ENCODE measurements at regions not wholly inside any gene's neighbourhood (a gene's known extent, or its start where the extent isn't known, plus 50 kb on each side); places are given as distances from the start of the nearest gene placed in this dataset.
"Not testable (repeated sequence)": the region's sequence is repeated elsewhere in the genome, so short reads cannot be mapped to it uniquely, and the experiment has no call there.

DNA sequence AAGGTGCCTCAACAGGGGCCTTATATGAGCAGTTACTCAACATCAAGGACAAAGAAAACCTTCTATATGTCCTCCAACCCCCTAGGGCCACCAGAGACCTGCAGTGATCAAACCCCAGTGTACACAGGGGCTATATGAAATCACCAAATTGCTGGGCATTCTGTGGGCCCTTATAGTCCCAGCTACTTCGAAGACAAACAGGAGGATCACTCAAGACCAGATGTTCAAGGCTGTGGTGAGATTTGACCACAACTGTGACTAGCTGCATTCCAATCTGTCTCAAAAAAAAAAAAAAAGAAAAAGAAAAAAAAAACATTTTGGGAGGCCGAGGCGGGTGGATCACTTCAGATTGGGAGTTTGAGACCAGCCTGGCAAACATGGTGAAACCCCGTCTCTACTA, 51.0 kb upstream of the PRB2 start:
- Mint-ChIP-seq H3K27me3 (peaks cover 4% of the 10 kb centered on the region), H3K9me3 (no peaks in the 10 kb centered on the region), H3K27ac (no peak overlapping the region), H3K36me3 (ENCODE audit: low read depth) (no peaks in the 10 kb centered on the region), H3K4me1 (no peaks in the 10 kb centered on the region), H3K4me3 (no peak overlapping the region)
- DNase-seq, result no peak
- intact Hi-C loops (cut with micrococcal nuclease), result no loop called here

DNA sequence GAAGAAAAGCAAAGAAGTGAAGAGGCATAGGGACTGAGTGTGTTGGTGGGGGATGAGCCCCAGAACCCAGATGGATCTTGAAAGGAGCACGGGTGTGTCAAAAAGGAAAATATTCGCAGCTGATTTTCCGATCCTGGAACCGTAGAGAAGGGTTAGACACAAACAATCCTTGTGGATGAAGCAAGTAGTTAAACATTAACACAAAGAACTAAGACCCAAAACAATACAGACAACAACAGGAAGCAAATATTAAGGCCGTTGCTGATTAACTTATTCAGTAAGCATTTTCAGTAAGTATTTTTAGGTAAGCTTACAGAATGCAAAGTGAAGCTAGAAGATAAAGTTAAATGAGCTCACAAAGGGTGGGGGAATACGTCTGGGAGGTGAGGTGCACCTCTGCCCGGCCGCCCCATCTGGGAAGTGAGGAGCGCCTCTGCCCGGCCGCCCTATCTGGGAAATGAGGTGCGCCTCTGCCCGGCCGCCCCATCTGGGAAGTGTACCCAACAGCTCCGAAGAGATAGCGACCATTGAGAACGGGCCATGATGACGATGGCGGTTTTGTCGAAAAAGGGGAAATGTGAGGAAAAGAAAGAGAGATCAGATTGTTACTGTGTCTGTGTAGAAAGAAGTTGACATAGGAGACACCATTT, 62.8 kb upstream of the PRB2 start:
- H3K9me3 Mint-ChIP-seq, result no peaks in the 10 kb centered on the region
- no peak overlapping the region for H3K4me3 Mint-ChIP-seq
- no peaks in the 10 kb centered on the region for H3K36me3 Mint-ChIP-seq (ENCODE audit: low read depth)
- peaks cover 10% of the 10 kb centered on the region for H3K27me3 Mint-ChIP-seq
- H3K4me1 Mint-ChIP-seq, result no peaks in the 10 kb centered on the region
- DNase-seq, result no peak
- intact Hi-C loops (cut with micrococcal nuclease), result no loop called here
- H3K27ac Mint-ChIP-seq, result no peak overlapping the region

DNA sequence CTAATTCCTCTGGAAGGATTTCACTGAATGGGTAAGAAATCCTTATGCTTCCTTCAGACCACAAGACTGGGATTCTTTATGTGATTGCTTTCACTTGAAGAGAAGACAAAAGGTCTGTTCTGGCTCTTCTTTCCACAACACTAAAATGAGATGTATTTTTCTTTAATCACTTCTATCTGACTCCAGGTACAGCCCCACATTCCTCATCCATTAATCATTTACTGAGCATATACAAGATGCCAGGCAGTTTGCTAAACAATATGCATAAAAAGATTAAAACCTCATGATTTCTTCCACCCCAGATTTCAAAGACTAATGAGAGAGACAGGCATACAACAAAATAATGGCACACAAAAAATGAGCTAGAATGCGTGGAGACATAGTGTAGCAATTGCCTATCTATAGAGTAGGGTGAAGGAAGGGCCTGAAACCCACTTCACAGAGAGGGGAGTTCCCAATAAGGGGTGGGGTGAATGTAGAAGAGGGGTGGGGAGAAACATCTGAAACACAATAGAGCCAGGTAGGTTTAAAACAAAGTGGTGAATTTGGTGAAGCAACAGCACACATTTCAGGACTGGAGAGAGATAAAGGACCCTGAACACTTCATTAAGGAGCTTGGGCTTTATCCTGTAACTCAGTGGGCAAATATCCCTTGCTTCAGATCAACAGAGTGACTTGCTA, 65.1 kb upstream of the PRB2 start:
- Mint-ChIP-seq H3K9me3 (no peaks in the 10 kb centered on the region), H3K4me3 (no peak overlapping the region), H3K27ac (no peak overlapping the region), H3K27me3 (peaks cover 7% of the 10 kb centered on the region), H3K4me1 (no peaks in the 10 kb centered on the region), H3K36me3 (ENCODE audit: low read depth) (no peaks in the 10 kb centered on the region)
- DNase-seq, result no peak
- intact Hi-C loops (cut with micrococcal nuclease), result no loop called here

DNA sequence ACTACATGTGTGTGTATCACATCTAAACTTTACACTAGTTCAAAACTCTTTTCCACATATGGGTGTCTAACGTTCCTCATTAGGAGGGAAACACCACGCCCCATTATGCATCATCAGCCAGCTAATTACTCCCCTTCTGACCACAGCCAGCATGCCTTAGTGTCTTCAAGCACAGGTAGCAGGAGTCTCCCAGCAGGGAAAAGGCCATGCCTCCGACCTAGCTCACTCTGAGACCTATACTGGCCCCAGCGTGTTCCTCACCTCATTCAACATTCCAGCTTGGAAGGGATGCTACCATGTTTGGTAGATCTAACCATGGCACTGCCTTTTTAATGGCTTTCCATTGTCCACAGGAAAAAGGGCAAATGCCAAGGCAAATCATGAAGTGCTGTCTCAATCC, 66.1 kb upstream of the PRB2 start:
- Mint-ChIP-seq H3K36me3 (ENCODE audit: low read depth) (no peaks in the 10 kb centered on the region), H3K4me3 (no peak overlapping the region), H3K4me1 (no peaks in the 10 kb centered on the region), H3K9me3 (no peaks in the 10 kb centered on the region), H3K27me3 (peaks cover 4% of the 10 kb centered on the region), H3K27ac (no peak overlapping the region)
- intact Hi-C loops (cut with micrococcal nuclease), result no loop called here
- no peak for DNase-seq

DNA sequence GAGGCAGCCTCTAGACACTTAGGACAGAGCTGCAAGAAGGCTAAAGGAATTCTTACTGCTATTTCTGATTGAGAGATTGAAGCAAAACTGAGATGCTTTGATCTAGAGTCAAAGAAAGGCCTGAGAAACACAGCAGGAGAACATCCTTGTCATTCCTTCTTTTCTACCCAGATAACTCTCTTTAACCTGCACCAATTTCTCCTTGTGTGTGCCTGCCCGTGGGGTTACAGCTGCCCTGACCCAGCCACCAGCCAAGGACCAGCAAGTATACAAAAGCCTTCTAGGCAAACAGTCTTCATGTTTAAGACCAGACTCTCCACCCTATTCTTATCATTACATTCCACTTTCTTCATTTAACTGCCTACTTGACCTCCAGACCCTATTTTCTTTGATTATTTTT, 81.7 kb upstream of the PRB2 start:
- Mint-ChIP-seq H3K36me3 (ENCODE audit: low read depth) (no peaks in the 10 kb centered on the region), H3K4me3 (no peak overlapping the region), H3K27ac (no peak overlapping the region), H3K27me3 (peaks cover 13% of the 10 kb centered on the region), H3K4me1 (no peaks in the 10 kb centered on the region), H3K9me3 (peaks cover 5% of the 10 kb centered on the region)
- no peak for DNase-seq
- intact Hi-C loops (cut with micrococcal nuclease), result no loop called here

DNA sequence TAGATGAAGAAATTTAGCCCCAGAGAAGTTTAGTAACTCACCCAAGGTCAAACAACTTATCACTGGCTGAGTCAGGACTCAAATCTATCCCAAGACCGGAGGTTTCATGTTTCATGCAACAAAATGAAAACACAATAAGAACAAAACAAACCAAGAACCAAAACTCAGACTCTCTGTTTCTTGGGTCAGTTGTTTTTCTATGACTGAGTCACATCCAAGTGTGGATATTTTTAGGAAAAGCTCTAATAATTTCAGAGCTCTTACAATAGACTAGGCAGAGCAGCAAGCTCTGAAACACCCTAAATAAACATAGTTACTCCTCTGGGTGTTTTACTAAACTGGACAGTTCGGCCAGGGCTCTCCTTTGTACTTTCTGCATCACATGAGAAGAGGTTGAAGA, 87.6 kb upstream of the PRB2 start:
- intact Hi-C loops (cut with micrococcal nuclease), result loop anchor here (10.0 kb wide), 2 partner anchors 118 to 1248 kb away; no protein-coding TSS in a partner anchor
- no peaks in the 10 kb centered on the region for H3K9me3 Mint-ChIP-seq
- H3K27me3 Mint-ChIP-seq, result peaks cover 14% of the 10 kb centered on the region
- no peak overlapping the region for H3K27ac Mint-ChIP-seq
- H3K36me3 Mint-ChIP-seq (ENCODE audit: low read depth), result no peaks in the 10 kb centered on the region
- no peak overlapping the region for H3K4me3 Mint-ChIP-seq
- H3K4me1 Mint-ChIP-seq, result peaks cover 6% of the 10 kb centered on the region
- no peak for DNase-seq

DNA sequence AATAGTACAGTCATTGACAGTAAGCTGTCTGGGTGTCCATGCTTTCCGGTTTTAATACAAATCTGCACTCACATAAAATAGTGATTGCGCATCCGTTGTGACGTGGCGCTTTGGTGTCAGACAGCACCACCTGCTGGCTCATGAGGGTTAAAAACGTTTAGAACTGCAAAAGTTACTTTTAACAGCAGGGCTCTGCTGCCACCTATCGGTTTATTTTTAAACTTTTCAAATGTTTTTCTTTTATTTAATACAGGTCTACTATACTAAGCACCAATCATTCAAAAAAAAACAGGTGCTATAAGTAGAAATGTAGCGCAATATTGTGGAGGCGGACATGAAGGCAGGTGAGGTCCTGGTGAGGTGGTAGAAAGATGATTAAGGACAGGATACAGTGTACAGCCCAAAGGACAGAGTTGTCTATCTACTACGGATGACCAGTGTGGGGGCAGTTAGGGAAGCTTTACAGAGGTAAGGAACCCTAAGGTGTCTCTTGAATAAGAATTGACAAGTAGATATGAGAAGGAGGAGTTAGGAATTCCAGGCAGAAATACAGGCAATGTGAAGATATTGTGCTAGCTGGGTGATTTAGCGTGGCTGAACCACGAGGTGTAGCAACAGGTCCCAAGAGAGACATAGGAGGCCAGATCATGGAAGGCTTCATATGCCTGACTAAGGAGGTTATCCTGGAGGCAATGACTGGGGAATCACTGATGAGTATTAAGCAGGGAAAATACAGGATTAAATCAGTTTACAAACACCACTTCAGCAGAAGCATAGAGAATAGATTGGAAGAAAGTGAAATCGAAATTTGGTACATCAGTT, 91.5 kb upstream of the PRB2 start:
- peaks cover 6% of the 10 kb centered on the region for H3K4me1 Mint-ChIP-seq
- DNase-seq, result peak; percentile 93
- no peak overlapping the region for H3K27ac Mint-ChIP-seq
- intact Hi-C loops (cut with micrococcal nuclease), result loop anchor here (1.0 to 10.0 kb wide), 5 partner anchors 122 to 1335 kb away; no protein-coding TSS in a partner anchor
- no peak overlapping the region for H3K4me3 Mint-ChIP-seq
- no peaks in the 10 kb centered on the region for H3K9me3 Mint-ChIP-seq
- H3K27me3 Mint-ChIP-seq, result peaks cover 14% of the 10 kb centered on the region
- no peaks in the 10 kb centered on the region for H3K36me3 Mint-ChIP-seq (ENCODE audit: low read depth)

DNA sequence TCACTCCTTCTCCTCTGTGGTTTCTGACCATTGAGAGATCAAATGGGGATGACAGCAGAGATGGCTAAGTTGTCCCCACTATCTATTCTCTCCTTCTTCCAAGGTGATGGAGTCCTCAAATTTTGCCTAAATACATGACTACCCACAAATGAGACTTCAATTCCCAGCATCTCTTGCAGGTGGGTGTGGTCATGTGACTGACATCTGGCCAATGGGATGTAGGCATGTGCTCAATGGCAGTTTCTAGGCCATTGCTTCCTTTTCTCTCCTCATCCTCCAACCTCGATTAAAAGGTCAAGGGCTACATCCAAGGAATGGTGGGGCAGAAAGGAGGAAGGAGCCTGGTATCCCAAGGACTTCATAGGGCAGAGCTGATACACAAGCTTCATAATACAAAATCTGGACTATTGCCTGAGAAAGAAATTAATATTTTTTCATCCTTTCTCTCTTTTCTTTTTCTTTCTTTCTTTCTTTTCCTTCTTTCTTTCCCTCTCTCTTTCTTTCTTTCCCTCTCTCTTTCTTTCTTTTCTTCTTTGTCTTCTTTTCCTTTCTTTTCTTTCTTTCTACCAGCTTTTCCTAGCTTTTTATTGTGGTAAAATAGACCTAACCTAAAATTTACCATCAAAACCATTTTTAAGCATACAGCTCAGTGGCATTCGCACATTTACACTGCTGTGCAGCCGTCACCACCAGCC, 100.9 kb upstream of the PRB2 start:
- DNase-seq, result peak; percentile 42
- Mint-ChIP-seq H3K27ac (no peak overlapping the region), H3K36me3 (ENCODE audit: low read depth) (no peaks in the 10 kb centered on the region), H3K9me3 (peaks cover 8% of the 10 kb centered on the region), H3K27me3 (peaks cover 29% of the 10 kb centered on the region), H3K4me3 (no peak overlapping the region), H3K4me1 (peaks cover 3% of the 10 kb centered on the region)
- intact Hi-C loops (cut with micrococcal nuclease), result no loop called here

DNA sequence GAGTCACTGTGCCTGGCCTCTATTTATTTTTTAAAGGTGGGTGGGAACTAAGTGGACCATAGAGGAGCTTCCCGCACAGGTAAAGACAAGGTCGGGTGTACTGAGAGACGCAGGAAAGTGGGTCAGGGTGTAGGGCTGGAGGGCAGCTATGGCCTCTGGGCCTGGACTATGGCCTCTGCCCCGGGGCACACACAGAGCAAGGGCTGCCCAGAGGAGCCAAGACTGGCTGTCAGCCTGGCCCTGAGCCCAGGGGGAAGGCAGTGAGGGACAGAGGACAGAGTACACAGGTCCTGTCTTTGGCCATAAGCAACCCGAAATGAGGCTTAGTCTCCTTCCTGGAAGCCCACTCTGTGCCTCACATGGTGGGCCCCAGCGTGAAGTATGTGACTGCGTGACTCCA, 102.1 kb upstream of the PRB2 start:
- peaks cover 3% of the 10 kb centered on the region for H3K4me1 Mint-ChIP-seq
- H3K9me3 Mint-ChIP-seq, result peaks cover 11% of the 10 kb centered on the region
- intact Hi-C loops (cut with micrococcal nuclease), result no loop called here

DNA sequence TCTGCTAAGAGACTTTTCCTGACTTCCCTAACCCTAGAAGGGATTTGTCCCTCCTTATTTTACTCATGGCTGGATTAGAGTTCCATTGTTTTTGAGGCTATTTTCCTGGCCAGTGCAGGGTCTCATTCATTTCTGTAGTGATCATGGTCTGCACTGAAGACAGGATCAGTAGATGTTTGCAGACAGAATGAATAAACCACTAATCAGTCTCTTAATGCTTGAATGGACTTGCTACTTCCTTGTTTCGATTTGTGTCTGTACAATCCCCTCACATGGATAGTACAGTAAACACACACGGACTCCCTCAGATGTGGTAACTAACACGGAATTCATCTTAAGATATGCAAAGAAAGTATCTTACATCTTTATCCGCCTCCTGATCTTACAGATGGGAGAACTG, 102.6 kb upstream of the PRB2 start:
- H3K4me3 Mint-ChIP-seq, result no peak overlapping the region
- peaks cover 3% of the 10 kb centered on the region for H3K4me1 Mint-ChIP-seq
- intact Hi-C loops (cut with micrococcal nuclease), result no loop called here
- no peaks in the 10 kb centered on the region for H3K36me3 Mint-ChIP-seq (ENCODE audit: low read depth)
- no peak overlapping the region for H3K27ac Mint-ChIP-seq
- H3K9me3 Mint-ChIP-seq, result peaks cover 11% of the 10 kb centered on the region
- no peak for DNase-seq
- peaks cover 29% of the 10 kb centered on the region for H3K27me3 Mint-ChIP-seq

More for the DNA sequence above, 102.1 kb upstream of the PRB2 start:
- Mint-ChIP-seq H3K4me3 (no peak overlapping the region), H3K27me3 (peaks cover 27% of the 10 kb centered on the region), H3K27ac (no peak overlapping the region), H3K36me3 (ENCODE audit: low read depth) (no peaks in the 10 kb centered on the region)
- no peak for DNase-seq

DNA sequence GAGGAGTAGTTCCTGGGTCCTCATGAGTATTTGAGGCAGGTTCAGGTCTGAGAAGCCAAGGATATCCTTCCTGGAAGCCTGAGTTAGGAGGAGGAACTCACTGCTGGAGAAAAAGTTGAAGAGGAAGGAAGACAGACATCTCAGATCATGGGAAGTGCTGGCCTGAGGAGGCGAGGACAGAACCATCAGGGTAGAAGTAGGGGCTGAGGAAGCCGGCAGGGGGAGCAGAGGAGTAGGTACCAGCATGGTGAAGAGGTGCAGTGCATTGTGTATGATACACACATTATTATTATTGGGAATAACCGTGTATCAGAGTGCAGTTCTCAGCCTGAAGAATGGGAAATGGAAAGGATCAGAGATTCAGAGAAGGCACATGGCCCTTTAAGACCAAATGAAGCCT, 103.2 kb upstream of the PRB2 start:
- DNase-seq, result peak; percentile 69
- H3K36me3 Mint-ChIP-seq (ENCODE audit: low read depth); H3K4me3 Mint-ChIP-seq; H3K27ac Mint-ChIP-seq; intact Hi-C loops (cut with micrococcal nuclease); H3K4me1 Mint-ChIP-seq: not testable (repeated sequence)
- Mint-ChIP-seq H3K9me3 (peaks cover 11% of the 10 kb centered on the region), H3K27me3 (peaks cover 30% of the 10 kb centered on the region)

DNA sequence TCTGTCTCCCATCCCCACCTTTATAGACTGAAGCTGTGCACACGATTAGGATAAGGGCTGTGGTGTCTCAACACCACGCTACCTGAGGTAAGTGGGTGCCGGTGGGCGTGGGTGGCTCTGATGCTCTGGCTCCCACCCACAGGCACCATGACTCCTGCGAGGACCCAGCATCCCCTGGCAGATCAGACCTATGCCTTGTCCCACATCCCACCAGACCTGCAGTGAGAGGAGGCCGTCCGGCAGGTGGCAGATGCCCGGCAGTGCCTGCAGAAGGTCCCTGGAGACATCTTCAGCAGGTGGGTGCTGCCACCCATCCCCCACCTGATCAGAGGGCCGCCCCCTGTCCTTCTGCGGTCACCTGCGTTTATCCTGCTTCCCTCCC, 104.4 kb upstream of the PRB2 start:
- DNase-seq, result peak; percentile 39
- H3K9me3 Mint-ChIP-seq, result peaks cover 11% of the 10 kb centered on the region
- no peak overlapping the region for H3K27ac Mint-ChIP-seq
- H3K36me3 Mint-ChIP-seq (ENCODE audit: low read depth), result no peaks in the 10 kb centered on the region
- peaks cover 3% of the 10 kb centered on the region for H3K4me1 Mint-ChIP-seq
- H3K4me3 Mint-ChIP-seq, result no peak overlapping the region
- intact Hi-C loops (cut with micrococcal nuclease), result no loop called here
- H3K27me3 Mint-ChIP-seq, result peaks cover 29% of the 10 kb centered on the region

DNA sequence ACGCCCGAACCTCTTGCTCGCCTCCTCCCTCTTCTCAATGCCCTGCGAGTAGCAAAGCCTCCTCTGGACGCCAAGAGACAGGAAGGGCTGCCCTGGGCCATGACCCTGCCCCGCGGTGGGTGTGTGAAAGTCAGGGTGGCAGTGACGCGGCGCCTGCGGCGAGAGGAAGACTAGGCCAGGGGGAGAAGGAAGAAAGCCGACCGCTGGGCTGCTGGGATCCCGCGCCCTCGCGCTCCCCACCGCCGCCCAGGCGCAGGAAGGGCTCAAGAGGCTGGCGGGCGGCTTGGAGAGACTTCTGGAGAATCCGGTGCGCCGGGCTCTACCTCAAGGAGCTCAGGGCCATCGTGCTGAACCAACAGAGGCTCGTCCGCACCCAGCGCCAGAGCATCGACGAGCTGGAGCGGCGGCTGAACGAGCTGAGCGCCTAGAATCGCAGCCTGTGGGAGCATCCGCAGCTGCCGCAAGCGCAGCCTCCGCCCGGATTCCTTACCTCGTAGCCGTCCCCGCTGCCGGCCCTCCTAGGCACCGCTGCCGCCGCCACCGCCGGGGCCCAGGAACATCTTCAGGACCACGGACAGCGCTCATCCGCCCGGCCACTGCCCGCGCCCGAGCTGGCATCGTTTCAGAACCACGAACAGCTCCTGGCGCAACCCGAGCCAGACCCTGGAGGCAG, 105.0 kb upstream of the PRB2 start:
- no peak overlapping the region for H3K27ac Mint-ChIP-seq
- peaks cover 11% of the 10 kb centered on the region for H3K9me3 Mint-ChIP-seq
- DNase-seq, result peak; percentile 95
- no peaks in the 10 kb centered on the region for H3K36me3 Mint-ChIP-seq (ENCODE audit: low read depth)
- H3K4me1 Mint-ChIP-seq, result peaks cover 3% of the 10 kb centered on the region
- no peak overlapping the region for H3K4me3 Mint-ChIP-seq
- H3K27me3 Mint-ChIP-seq, result peaks cover 29% of the 10 kb centered on the region
- intact Hi-C loops (cut with micrococcal nuclease), result no loop called here
